Fibroblast of villous mesenchyme (primary cell): ENCODE measurements at regions not wholly inside any gene's neighbourhood (a gene's known extent, or its start where the extent isn't known, plus 50 kb on each side); places are given as distances from the start of the nearest gene placed in this dataset.

Experiments used
- DNase-seq: peaks from one replicate; pipeline ENCODE4 v3.0.0-alpha.2; 2010; ENCODE audit warnings: low read depth
- H3K4me3 ChIP-seq: 2 replicates; pipeline ENCODE4 v1.5.1; 2011; ENCODE audit warnings: low read depth, mild to moderate bottlenecking, low read length
- CTCF ChIP-seq: IDR thresholded peaks from 2 replicates; pipeline ENCODE4 v1.5.1; 2012; ENCODE audit warnings: low read depth, mild to moderate bottlenecking, low read length; ENCODE audit not compliant: insufficient read depth

- no peak overlapping the region for H3K4me3 ChIP-seq
- DNase-seq, result no peak
- no peak for TF ChIP-seq CTCF
Measured at GRCh38 chr17:65349916-65350315, 211.5 kb downstream of the AXIN2 start.

- TF ChIP-seq CTCF, result no peak
- no peak for DNase-seq
- H3K4me3 ChIP-seq, result no peak overlapping the region
Measured at GRCh38 chr17:65346166-65346565, 209.0 kb downstream of the RGS9 start.

GRCh38 chr17:65345261-65346005, 208.3 kb downstream of the RGS9 start:
- H3K4me3 ChIP-seq, result no peak overlapping the region
- no peak for DNase-seq
- TF ChIP-seq CTCF, result no peak

GRCh38 chr17:65340401-65340800, 203.2 kb downstream of the RGS9 start:
- H3K4me3 ChIP-seq, result no peak overlapping the region
- TF ChIP-seq CTCF, result no peak
- DNase-seq, result no peak

DNA sequence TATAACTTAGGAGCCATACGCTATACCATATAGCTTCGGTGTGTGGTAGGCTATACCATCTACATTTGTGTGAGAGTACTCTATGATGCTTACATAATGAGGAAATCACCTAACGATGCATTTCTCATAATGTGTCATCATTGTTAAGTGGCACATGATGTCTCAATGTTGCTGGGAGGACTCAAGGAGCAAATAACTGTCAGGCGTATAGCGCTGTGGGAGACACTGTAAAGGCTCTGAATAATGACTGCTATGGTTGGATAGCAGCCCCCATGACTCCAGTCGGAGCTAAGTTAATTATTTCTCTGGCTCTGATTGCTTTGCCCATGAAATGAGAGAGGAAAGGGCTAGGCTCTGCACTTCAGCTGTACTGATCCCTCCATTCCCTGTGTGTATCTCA, 197.2 kb downstream of the RGS9 start:
- H3K4me3 ChIP-seq, result no peak overlapping the region
- TF ChIP-seq CTCF, result no peak
- no peak for DNase-seq

- no peak for TF ChIP-seq CTCF
- DNase-seq, result no peak
- H3K4me3 ChIP-seq, result no peak overlapping the region
Measured at GRCh38 chr17:65332779-65333178, 195.6 kb downstream of the RGS9 start.

DNA sequence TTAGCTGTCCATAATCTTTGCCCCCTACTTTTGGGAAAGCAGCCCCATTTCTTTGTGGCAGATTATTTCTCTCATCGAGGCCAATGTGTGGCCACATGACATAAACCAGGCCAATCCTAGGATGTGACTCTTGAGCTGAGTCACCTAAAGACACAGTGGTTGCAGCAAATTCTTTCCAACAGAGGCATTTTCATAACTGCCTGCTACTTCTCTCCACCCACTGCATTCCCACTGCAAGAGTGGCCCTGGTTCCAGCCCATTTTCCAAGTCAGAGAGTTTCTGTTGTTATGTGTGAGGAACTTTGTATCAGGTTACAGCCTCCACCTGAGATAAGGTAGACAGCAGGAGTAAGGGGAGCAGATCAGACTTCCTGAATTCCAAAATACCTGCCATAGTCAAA, 195.2 kb downstream of the RGS9 start:
- H3K4me3 ChIP-seq, result no peak overlapping the region
- TF ChIP-seq CTCF, result no peak
- DNase-seq, result peak; percentile 8
